Panc1 (cell line): ENCODE measurements at regions not wholly inside any gene's neighbourhood (a gene's known extent, or its start where the extent isn't known, plus 50 kb on each side); places are given as distances from the start of the nearest gene placed in this dataset.
"Not testable (repeated sequence)": the region's sequence is repeated elsewhere in the genome, so short reads cannot be mapped to it uniquely, and the experiment has no call there.

Source experiments
- ATAC-seq: fragments of 200-7000 bp; cut with Tn5 transposase; 2 replicates; pipeline ENCODE4 v1.9.1; 2020; ENCODE audit warnings: mild to moderate bottlenecking, moderate library complexity
- BruUV-seq: library from RNA; stranded (reverse); fragments of 400-500 nt; replicated peaks from 2 replicates; lab custom pipeline; 2021; lab: Mats Ljungman, UMichigan
- CTCF ChIA-PET: fragments of 300-600 bp; sonication (Branson Sonifier 250); formaldehyde crosslinking; loops from one replicate; lab custom pipeline; 2022; ENCODE audit warnings: antibody characterized with exemption; lab: Charles Lee
- POLR2A ChIA-PET: fragments of 300-600 bp; sonication (Branson Sonifier 250); formaldehyde crosslinking; loops from one replicate; lab custom pipeline; 2022; ENCODE audit warnings: antibody characterized with exemption; lab: Charles Lee
- DNase-seq: peaks from one replicate; pipeline ENCODE4 v3.0.0-alpha.2; 2010; ENCODE audit warnings: low read depth, low spot score
- H3K27ac ChIP-seq: 2 replicates; pipeline ENCODE4 v1.5.1; 2011; ENCODE audit warnings: mild to moderate bottlenecking, low read length, inconsistent platforms
- H3K27me3 ChIP-seq: fragments of 200-500 bp; sonication (Bioruptor generic); 2 replicates; pipeline ENCODE4 v1.6.0; 2014; ENCODE audit warnings: low read length, inconsistent platforms; ENCODE audit not compliant: control insufficient read depth, insufficient read depth
- H3K36me3 ChIP-seq: fragments of 200-500 bp; sonication (Bioruptor generic); 2 replicates; pipeline ENCODE4 v1.5.1; 2014; ENCODE audit warnings: inconsistent platforms, mild to moderate bottlenecking, low read length, moderate library complexity; ENCODE audit not compliant: control insufficient read depth, insufficient read depth
- H3K4me1 ChIP-seq: 2 replicates; pipeline ENCODE4 v1.5.1; 2011; ENCODE audit warnings: inconsistent platforms, mild to moderate bottlenecking, low read length, moderate library complexity; ENCODE audit not compliant: control insufficient read depth, insufficient read depth
- H3K4me3 ChIP-seq, 2 experiments: 2 replicates each; pipeline ENCODE4 v1.5.1; 2011 to 2012; ENCODE audit warnings: low read depth in 2 of 2, low read length in 2 of 2, mild to moderate bottlenecking in 2 of 2, inconsistent platforms in 1 of 2, moderate library complexity in 1 of 2
- H3K9me3 ChIP-seq: fragments of 200-500 bp; sonication (Bioruptor generic); 2 replicates; pipeline ENCODE4 v1.5.1; 2014; ENCODE audit warnings: low read depth, mild to moderate bottlenecking, inconsistent platforms, low read length, moderate library complexity; ENCODE audit not compliant: control insufficient read depth, insufficient read depth
- POLR2AphosphoS5 ChIP-seq: IDR thresholded peaks from 2 replicates; pipeline ENCODE4 v1.6.1; 2012; ENCODE audit warnings: mild to moderate bottlenecking, low read depth, low read length, moderate library complexity
- SIN3A ChIP-seq: IDR thresholded peaks from 2 replicates; pipeline ENCODE4 v1.6.1; 2012; ENCODE audit warnings: low read depth, mild to moderate bottlenecking, low read length, moderate library complexity, borderline replicate concordance; ENCODE audit not compliant: insufficient read depth
- TCF7L2 ChIP-seq: IDR thresholded peaks from 2 replicates; pipeline ENCODE4 v1.6.1; 2011; ENCODE audit warnings: mild to moderate bottlenecking, low read depth, low read length, inconsistent platforms
- in situ Hi-C: cut with HindIII; loops from 2 replicates; pipeline ENCODE4 v1.10.0; 2016; ENCODE audit warnings: low sequenced_read_pairs, low pct_unique_long_range_greater_than_20kb
- intact Hi-C: fragments of 100-400 bp; cut with micrococcal nuclease; formaldehyde crosslinking; loops from one replicate; pipeline ENCODE4 v1.10.0; 2022; ENCODE audit not compliant: unreplicated experiment
- TF ChIP-seq, protein P1 (sequence below), 2 experiments: IDR thresholded peaks; 2 replicates each; pipeline ENCODE4 v1.6.1; 2011 to 2012; ENCODE audit warnings: low read depth in 2 of 2, control low read depth in 1 of 2, low read length in 1 of 2, mild to moderate bottlenecking in 1 of 2, moderate library complexity in 1 of 2; ENCODE audit not compliant: insufficient read depth in 1 of 2
- TF ChIP-seq, protein P2 (sequence below): fragments of 450-650 bp; IDR thresholded peaks from 2 replicates; pipeline ENCODE4 v1.5.1; 2017; ENCODE audit warnings: mild to moderate bottlenecking

DNA sequence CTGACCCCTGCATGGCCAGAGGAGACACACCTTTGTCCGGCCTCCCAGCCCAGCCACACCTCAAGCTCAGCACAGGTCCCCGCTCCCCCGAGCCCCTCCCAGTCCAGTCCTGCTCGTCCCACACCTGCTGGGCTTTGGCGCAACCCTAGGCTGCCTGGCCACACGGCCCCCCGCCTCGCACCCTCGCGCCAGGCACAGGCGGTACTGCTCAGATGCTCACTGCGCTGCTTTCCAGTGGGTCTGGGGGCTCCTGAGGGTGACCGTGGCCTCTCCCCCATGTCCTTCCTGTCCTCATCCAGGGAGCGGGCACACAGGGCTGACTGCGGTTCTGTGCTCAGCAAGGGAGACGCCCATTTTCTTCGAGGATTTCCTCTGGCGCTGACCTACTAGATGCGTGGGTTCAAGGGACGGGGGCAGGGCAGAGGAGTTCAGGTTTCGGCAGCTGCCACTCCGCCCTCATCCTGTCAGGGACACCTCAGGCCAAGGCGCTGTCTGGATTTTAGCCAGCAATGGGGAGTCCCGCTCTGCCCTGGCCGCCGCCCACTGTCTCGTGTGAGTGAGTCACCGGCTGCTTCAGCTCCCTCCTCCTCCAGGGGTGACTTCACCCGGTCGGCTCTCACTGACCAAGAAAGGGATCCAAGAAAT, 118.0 kb upstream of the ZNF469 start:
- CTCF ChIA-PET, result no interaction called here
- no TSS peak for BruUV-seq

DNA sequence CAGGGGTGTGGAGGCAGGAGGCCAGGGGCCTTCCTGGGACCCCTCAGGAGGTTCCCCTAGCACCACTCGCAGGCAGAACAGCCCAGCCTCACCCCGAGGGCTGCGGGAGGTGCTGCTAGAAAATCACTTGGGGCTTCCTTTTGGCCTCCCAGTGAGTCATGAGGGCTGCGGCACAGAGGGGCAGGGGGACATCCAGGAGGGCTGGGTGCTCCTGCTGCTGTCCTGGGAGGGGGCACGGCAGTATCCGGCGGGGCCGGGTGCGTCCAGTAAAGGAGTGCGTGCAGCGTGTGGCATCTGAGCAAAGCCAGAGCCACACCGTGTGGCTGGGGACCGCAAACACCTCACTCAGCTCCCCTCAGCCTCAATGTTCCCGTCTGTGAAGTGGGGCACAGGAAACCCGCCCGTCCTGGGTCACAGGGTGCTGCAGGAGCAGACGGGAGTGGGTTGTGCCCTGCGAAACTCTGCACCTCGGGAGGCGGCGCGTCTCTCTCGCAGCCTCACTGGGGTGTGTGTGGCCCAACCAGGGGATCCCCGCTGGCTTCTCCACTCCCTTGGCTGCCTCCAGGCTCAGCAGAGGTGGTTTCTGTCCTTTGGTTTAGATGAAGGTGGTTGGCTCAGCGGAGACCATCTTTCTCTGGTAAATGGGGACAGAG, 117.3 kb upstream of the ZNF469 start:
- CTCF ChIA-PET, DNase-seq, POLR2A ChIA-PET: not testable (repeated sequence)

More for the DNA sequence above, 118.0 kb upstream of the ZNF469 start:
- POLR2A ChIA-PET, result no interaction called here
- H3K27me3 ChIP-seq, result no peaks in the 10 kb centered on the region
- no peaks in the 10 kb centered on the region for H3K36me3 ChIP-seq
- DNase-seq, result no peak
- intact Hi-C loops, result no loop called here
- H3K4me1 ChIP-seq, result peaks cover 8% of the 10 kb centered on the region; the same call in 1 of the 2 replicates
- peak overlapping the region; percentile 68 for H3K27ac ChIP-seq
- ATAC-seq, result peak; percentile 96
- in situ Hi-C loops, result no loop called here
- TF ChIP-seq POLR2AphosphoS5 (no peak), SIN3A (no peak), TCF7L2 (no peak)
- TF ChIP-seq, protein P1, sequence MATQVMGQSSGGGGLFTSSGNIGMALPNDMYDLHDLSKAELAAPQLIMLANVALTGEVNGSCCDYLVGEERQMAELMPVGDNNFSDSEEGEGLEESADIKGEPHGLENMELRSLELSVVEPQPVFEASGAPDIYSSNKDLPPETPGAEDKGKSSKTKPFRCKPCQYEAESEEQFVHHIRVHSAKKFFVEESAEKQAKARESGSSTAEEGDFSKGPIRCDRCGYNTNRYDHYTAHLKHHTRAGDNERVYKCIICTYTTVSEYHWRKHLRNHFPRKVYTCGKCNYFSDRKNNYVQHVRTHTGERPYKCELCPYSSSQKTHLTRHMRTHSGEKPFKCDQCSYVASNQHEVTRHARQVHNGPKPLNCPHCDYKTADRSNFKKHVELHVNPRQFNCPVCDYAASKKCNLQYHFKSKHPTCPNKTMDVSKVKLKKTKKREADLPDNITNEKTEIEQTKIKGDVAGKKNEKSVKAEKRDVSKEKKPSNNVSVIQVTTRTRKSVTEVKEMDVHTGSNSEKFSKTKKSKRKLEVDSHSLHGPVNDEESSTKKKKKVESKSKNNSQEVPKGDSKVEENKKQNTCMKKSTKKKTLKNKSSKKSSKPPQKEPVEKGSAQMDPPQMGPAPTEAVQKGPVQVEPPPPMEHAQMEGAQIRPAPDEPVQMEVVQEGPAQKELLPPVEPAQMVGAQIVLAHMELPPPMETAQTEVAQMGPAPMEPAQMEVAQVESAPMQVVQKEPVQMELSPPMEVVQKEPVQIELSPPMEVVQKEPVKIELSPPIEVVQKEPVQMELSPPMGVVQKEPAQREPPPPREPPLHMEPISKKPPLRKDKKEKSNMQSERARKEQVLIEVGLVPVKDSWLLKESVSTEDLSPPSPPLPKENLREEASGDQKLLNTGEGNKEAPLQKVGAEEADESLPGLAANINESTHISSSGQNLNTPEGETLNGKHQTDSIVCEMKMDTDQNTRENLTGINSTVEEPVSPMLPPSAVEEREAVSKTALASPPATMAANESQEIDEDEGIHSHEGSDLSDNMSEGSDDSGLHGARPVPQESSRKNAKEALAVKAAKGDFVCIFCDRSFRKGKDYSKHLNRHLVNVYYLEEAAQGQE (IDR thresholded peaks at IDR 0.05; ENCODE audit: insufficient read depth in 1 of 2, low read depth in 2 of 2, low read length in 1 of 2), result no peak
- TF ChIP-seq, protein P2, sequence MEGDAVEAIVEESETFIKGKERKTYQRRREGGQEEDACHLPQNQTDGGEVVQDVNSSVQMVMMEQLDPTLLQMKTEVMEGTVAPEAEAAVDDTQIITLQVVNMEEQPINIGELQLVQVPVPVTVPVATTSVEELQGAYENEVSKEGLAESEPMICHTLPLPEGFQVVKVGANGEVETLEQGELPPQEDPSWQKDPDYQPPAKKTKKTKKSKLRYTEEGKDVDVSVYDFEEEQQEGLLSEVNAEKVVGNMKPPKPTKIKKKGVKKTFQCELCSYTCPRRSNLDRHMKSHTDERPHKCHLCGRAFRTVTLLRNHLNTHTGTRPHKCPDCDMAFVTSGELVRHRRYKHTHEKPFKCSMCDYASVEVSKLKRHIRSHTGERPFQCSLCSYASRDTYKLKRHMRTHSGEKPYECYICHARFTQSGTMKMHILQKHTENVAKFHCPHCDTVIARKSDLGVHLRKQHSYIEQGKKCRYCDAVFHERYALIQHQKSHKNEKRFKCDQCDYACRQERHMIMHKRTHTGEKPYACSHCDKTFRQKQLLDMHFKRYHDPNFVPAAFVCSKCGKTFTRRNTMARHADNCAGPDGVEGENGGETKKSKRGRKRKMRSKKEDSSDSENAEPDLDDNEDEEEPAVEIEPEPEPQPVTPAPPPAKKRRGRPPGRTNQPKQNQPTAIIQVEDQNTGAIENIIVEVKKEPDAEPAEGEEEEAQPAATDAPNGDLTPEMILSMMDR, result no peak
- no peaks in the 10 kb centered on the region for H3K9me3 ChIP-seq
- peak overlapping the region in 1 of 2 experiments; percentile 17; a peak in 2 of 4 replicates for H3K4me3 ChIP-seq

DNA sequence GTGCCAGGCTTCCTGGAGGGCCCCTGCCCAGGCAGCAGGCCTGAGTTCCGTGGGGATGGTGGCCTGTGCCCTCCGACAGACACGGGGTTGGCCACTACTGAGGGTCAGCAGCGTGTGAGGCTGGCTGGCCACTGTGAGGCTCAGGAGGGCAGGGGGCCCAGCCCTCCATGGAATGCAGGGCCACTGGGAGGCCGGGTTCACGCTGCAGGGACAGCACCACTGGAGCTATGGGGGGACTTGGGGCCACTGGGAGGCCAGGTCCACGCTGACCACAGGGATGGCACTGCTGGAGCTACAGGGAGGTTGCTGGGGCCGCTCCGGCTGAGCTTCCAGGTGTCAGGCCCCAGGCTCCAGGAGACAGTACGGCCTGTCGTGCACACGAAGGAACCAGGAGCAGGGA, 116.7 kb upstream of the ZNF469 start:
- H3K4me1 ChIP-seq, H3K4me3 ChIP-seq, ATAC-seq, DNase-seq, in situ Hi-C loops, BruUV-seq, H3K27me3 ChIP-seq, H3K36me3 ChIP-seq, H3K9me3 ChIP-seq, CTCF ChIA-PET, intact Hi-C loops, POLR2A ChIA-PET: not testable (repeated sequence)
- H3K27ac ChIP-seq, result peak overlapping the region; percentile 51; the same call in 1 of the 2 replicates

More for the DNA sequence above, 117.3 kb upstream of the ZNF469 start:
- peak; percentile 54 for ATAC-seq
- BruUV-seq, intact Hi-C loops, in situ Hi-C loops, H3K27me3 ChIP-seq, H3K9me3 ChIP-seq, H3K4me3 ChIP-seq, H3K36me3 ChIP-seq, H3K4me1 ChIP-seq: not testable (repeated sequence)
- H3K27ac ChIP-seq, result peak overlapping the region; percentile 51; the same call in 1 of the 2 replicates

DNA sequence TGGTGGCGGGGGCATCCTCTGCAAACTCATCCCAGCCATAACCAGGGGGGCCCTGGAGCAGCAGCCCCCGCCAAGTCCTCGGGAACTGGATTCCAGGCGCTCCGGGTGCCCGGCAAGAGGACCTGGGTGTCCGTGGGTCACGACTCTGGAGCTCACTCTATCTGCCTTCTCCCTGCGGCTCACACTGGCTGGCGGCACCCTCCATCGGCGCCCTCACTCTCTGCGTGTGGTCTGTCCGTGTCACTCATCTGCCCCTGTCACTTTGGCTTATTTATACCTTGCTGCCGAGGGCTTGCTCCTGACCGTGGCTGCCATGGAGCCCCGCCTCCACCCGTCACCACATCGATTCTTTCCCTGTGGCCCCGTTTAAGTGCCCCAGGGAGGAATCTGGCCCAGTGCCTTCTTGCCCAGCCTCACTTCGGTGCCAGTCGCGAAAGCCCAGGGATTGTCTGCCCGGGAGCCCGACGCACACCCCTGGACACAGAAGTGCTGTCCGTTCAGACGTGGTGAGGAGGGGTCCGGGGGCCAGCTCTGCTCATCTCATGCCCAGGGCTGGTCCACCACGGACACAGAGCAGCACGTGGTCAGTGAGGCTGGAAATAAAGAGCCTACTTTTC, 115.7 kb upstream of the ZNF469 start:
- DNase-seq, POLR2A ChIA-PET, ATAC-seq, H3K4me1 ChIP-seq, H3K4me3 ChIP-seq, H3K9me3 ChIP-seq, CTCF ChIA-PET, H3K27ac ChIP-seq, intact Hi-C loops, in situ Hi-C loops, BruUV-seq, H3K27me3 ChIP-seq, H3K36me3 ChIP-seq: not testable (repeated sequence)
